COR-L47 (cell line): ENCODE measurements at regions not wholly inside any gene's neighbourhood (a gene's known extent, or its start where the extent isn't known, plus 50 kb on each side); places are given as distances from the start of the nearest gene placed in this dataset.

Experiments
- DNase-seq: peaks from one replicate; lab custom pipeline; 2025; lab: John Stamatoyannopoulos, UW

DNA sequence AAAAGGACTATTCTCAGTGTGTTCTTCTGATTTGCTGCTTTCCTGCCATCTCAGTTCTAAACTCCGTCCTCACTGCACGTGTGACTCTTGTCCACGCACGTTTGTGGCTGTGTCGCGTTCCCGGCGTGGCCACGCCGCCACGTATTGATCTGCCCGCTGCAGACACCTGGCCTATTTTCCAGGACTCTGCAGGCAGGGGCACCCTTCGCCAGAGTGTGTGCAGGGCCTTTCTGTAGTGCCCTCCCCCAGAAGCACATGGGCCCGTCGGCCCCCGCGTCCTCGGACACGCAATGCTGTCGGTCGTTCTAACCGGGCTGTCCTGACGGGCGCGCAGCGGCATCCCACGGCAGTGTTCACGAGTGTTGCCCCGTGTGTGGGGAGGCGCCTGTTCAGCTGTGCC lies 87.6 kb downstream of the YTHDF1 start:
- DNase-seq: no peak

GRCh38 chr20:63127700-63128364 lies 88.1 kb downstream of the YTHDF1 start:
- no peak for DNase-seq

GRCh38 chr20:63126876-63127699 lies 88.8 kb downstream of the YTHDF1 start:
- DNase-seq: no peak

DNA sequence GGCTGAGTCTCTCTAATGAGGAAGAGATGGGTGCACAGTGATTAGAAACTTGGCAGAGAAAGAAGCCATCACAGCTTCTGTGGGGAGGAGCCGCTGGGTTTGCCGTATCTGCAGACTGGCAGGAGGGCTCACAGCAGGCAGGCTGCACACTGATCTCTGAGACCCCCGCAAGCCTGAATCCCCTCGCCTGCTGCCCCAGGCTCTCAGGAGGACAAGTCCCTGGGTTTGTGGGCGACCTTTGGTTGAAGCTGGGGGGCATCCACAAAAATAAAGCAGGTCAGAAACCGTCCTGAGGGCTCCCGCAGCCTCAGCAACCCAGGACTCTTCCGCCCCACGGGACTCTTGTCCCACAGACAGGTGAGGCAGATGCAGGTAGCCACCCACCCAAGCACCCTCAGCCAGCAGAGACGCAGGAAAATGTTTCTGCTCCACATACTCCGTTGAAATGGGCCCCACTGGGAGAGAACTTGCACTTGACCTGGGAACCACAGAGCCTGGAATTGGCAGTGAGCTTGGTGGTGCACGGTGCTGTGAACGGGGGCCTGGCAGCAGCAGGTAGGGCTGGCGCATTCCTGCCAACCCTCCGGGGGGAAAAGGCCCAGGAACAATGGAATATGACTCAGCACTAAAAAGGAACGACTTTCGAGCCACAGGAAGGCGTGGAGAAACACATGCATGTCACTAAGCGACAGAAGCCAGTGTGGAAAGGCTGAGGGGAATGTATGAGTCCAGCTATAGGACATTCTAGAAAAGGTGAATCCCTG lies 89.9 kb downstream of the YTHDF1 start:
- DNase-seq: no peak

DNA sequence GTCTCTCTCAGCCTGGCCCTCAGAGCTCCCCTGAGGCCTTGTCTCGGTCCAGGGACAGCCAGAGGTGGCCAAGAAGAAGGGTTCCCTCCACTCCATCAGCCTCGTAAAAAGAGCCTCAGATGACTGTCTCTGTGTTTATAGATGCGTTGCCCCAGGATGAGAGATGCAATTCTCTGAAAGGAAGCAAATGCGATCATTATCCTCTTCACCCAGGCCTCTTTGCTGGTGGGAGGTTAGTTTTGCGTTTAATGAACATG lies 90.4 kb downstream of the YTHDF1 start:
- DNase-seq: no peak

DNA sequence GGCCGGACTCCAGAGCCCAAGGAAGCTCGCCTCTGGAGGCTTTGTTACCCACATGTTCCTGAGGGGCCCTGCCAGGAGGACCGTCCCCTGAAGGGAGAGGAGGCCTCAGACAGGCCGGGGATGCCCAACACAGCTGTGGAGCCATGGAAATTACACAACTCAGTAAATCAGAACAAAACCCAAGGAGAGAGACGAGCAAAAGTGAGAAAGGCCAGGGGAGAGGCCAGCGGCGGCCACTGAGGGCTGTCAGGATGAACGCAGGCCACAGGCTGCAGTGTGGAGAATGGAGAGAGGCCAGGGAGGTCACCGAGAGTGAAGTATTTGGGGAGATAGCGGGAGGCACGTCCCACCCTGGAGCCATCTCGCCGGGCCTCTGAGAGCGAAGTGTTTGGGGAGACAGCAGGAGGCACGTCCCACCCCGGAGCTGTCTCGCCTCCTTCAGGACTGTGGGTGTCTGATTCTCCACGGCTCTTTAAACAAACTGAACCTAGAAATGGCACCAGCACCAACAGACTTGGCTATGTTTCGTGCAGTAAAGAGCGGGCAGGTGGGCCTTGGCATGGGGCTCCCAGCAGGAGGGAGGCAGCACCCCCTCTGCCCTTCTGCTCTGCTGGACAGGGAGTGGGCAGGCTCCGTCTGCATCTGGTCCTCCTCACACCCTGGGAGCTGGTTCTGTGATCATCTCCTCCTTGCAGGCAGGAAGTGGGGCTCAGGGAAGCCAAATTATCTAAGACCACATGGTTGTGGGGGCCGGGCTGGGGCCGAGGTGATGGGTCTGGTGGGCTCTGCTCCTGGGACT lies 91.0 kb downstream of the YTHDF1 start:
- no peak for DNase-seq

GRCh38 chr20:63124092-63124781 lies 91.7 kb downstream of the YTHDF1 start:
- DNase-seq: no peak

DNA sequence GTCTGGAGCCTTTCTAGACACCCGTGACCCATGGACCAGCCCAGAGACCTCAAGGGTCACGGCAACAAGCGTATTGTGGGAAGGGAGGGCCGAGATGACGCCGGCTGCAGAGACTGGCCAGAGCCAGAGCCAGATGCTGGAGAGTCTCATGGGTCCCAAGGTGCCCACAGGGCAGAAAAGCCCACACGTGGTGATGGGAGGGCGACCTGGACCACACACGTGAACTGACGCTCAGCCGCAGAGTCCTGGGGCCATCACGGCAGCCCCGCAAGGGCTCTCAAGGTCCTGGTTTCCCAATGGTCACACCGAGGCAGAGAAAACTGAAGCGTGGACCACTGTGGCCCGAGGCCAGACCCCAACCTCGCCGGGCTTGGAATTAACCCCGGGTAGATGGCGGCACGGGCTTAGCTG lies 92.6 kb downstream of the YTHDF1 start:
- DNase-seq: no peak

GRCh38 chr20:63122626-63123025 lies 93.3 kb downstream of the YTHDF1 start:
- no peak for DNase-seq

DNA sequence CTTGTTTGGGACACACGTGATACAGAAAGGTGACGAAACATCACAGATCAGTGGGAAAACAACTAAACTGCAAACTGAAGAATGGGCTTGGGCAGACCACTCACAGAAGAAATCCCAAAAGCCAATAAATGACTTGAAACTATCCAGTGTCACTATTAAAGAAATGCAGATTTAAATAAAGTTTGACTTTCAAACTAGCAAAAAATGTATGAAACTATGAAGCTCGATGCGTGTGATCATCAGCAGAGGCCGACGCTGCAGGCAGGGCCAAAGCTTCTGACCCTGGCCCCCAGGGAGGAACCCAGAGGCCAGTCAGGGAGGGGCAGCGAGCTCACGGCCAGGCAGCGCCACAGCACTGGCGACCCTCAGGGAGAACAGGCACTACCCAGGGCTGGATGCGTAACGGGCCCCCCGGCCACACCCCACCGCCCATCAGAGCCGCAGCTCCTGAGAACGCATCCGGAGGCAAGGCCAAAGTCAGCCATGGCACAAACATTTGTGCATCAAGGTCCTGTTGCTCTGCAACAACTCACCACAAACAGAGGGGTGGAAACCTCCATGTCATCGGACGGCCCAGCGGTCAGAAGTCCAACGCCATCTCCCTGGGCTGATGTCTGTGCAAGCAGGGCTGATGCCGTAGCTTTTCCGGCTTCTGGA lies 94.1 kb downstream of the YTHDF1 start:
- DNase-seq: no peak

GRCh38 chr20:63121246-63121645 lies 94.7 kb downstream of the YTHDF1 start:
- no peak for DNase-seq

DNA sequence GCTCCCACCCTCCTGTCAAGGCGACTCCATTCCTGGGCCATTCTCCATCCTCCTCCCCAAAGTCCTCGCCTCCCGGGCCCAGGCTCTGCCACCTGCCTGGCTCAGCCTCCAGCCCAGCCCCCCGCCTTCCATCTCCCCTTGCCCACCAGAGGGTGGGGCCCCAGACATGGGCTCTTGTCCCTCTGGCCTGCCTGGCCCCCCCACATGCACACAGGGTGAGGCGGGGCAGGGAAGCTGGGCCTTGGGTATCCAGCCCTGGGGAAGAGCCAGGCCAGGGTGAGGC lies 95.2 kb downstream of the YTHDF1 start:
- no peak for DNase-seq

GRCh38 chr20:63119963-63120807 lies 95.7 kb downstream of the YTHDF1 start:
- no peak for DNase-seq

- DNase-seq: no peak
These were observed 96.6 kb downstream of the YTHDF1 start for GRCh38 chr20:63119121-63119962.

DNA sequence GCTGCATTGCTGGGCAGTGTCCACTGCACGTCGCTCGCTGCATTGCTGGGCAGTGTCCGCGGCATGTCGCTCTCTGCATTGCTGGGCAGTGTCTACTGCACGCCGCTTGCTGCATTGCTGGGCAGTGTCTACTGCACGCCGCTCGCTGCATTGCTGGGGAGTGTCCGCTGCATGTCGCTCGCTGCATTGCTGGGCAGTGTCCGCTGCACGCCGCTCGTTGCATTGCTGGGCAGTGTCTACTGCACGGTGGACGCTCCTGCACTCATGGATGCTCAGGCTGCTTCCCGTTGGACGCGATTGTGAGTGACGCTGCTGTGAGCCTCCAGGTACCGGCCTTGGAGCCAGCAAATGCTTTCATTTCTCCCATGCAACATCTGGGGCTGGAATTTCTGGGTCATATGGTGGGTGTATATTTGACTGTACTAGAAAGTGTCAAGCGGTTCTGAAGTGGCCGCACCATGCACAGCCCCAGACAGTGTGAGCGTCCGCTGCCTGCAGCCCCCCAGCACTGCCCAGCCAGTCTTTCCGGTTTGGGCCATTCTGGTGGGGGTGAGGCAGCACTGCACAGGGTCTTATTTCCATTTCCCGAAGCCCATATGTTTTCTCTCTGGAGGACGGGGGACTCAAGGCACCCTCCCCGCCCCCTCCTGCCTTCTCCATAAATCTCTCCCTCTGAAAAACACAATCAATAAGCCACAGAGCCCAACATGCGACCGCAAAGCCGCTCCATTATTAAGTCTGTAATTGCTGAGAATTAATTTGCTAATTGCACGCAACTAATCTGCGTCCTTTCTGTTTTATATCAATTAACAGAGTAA lies 97.4 kb downstream of the YTHDF1 start:
- DNase-seq: no peak

- no peak for DNase-seq
These were observed 98.1 kb downstream of the YTHDF1 start for GRCh38 chr20:63117661-63118302.

DNA sequence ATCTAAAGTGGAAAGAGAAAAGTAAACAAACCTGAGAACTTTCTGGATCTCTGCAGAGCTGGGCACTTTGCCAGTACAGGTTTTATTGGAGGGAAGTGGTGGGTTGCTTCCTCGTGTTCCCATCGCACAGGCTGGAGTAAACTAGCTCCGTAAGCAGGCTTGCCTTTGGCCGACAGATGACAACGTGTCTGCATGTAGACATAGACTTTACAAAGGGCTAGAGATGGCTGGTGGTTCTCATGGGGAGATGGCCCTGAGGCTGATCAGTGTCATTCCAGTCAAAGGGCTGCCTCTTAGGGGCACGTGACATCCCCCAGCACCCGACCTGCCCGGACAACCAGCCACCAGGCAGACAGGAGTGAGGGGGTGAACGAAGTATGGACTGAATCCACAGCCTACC lies 98.8 kb downstream of the YTHDF1 start:
- no peak for DNase-seq

DNA sequence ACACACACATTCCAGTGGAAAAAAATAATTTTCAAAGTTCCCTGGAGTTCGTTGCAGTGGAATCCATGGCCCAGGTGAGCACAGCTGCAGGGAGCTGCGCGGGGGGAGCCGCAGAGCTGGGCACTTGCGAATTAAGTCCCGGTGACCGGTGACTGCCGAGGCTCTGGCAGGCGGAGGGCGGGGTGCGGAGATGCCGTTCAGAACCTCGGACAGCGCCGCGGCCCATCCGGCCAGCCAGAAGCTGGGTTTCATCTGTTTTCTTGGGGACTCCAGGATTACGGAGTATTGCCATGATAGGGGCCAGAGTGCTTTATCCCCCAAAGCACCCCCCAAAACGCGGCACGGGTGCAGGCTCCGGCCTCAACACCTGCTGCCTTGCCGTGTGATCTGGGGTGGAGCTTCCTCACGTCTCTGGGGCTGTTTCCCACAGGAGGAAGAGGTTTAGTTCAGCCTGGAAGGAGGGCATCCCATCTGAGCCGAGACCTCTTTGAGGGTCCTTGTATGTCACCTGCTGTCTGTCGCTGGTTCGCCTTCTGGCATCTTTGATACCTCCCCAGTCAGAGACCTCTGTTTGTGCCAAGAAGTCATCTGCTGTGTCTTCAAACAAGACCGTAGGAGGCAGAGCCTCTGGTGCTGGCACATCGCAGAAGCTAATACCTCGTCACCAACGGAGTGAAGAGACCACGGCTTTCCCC lies 99.4 kb downstream of the YTHDF1 start:
- no peak for DNase-seq
